ENCODE measurements at regions not wholly inside any gene's neighbourhood (a gene's known extent, or its start where the extent isn't known, plus 50 kb on each side); places are given as distances from the start of the nearest gene placed in this dataset.

DNA sequence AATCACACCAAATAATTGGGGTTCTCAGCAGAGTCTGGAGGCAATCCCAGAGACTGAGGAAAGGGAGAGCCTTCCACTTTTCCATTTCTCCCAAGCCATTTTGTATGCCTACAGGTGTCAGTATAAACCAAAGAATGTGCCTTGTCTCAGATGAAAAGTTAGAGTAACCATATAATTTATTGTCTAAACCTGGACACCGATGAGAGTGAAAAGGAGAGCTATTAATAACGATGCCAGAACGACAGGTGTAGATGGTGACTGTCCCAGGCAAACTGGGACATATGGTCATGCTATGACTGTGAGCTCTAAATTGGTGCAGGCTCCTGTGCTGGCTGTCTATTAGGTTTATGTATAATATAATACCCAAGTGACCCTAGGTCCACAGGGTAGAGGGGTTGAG, 219.6 kb downstream of the ARHGAP12 start:
- Histone ChIP-seq H3K4me3 (no peak overlapping the region), H2AFZ (ENCODE audit: low read depth, low read length) (no peak overlapping the region), H4K20me1 (replicated peaks; ENCODE audit: control insufficient read depth, insufficient read depth, low read length) (no peaks in the 10 kb centered on the region), H3K27me3 (ENCODE audit: control insufficient read depth in 2 of 2, insufficient read depth in 2 of 2, low read length in 2 of 2) (no peaks in the 10 kb centered on the region), H3K27ac (ENCODE audit: extremely low read depth, low read depth, low read length) (no peak overlapping the region), H3K9ac (ENCODE audit: insufficient read depth in 1 of 2, low read depth in 2 of 2, low read length in 2 of 2) (no peak overlapping the region), H3K4me2 (ENCODE audit: insufficient read depth, low read length) (no peak overlapping the region), H3K9me1 (ENCODE audit: control insufficient read depth, insufficient read depth, low read length) (no peaks in the 10 kb centered on the region), H3K79me2 (ENCODE audit: control insufficient read depth, insufficient read depth, low read length) (no peaks in the 10 kb centered on the region), H3K4me1 (replicated peaks in 1 of 2; ENCODE audit: control insufficient read depth in 2 of 2, insufficient read depth in 2 of 2, low read length in 2 of 2) (no peaks in the 10 kb centered on the region), H3K36me3 (ENCODE audit: control insufficient read depth, insufficient read depth, low read length) (no peaks in the 10 kb centered on the region), H3K9me3 (replicated peaks; ENCODE audit: control insufficient read depth, insufficient read depth, low read depth, low read length) (no peaks in the 10 kb centered on the region)
- no TSS peak for BruUV-seq (replicated peaks)
- ATAC-seq (no peak), FAIRE-seq (no peak), DNase-seq (ENCODE audit: extremely low read depth in 1 of 4, low spot score in 3 of 4) (no peak)
- TF ChIP-seq CSDE1 (IDR thresholded peaks at IDR 0.05): no peak
- TF ChIP-seq RAD21 (CRISPR knock-in tag; conservative IDR thresholded peaks at IDR 0.05 in 1 of 2, IDR thresholded peaks at IDR 0.05 in 1 of 2): 0 out of 4 replicates have a peak, but pooled peaks of 1 of the 2 experiments have one; percentile 8
- CTCF ChIA-PET (ENCODE audit: low intra/inter-chr PET ratio): interaction anchor here (1.3 kb wide), 1 partner anchor 100 kb away, joined by 3 read pairs; no protein-coding TSS in a partner anchor
- 0% methylated on average over 3 of the region's 3 CpGs for WGBS (ENCODE audit: insufficient coverage, low coverage, missing lambda C conversion rate)
- intact Hi-C loops (cut with micrococcal nuclease) (no loop called here), in situ Hi-C loops (cut with MboI) (no loop called here)
- POLR2A ChIA-PET: interaction anchor here (1.0 kb wide), 1 partner anchor 13 kb away, joined by 4 read pairs; no protein-coding TSS in a partner anchor

DNA sequence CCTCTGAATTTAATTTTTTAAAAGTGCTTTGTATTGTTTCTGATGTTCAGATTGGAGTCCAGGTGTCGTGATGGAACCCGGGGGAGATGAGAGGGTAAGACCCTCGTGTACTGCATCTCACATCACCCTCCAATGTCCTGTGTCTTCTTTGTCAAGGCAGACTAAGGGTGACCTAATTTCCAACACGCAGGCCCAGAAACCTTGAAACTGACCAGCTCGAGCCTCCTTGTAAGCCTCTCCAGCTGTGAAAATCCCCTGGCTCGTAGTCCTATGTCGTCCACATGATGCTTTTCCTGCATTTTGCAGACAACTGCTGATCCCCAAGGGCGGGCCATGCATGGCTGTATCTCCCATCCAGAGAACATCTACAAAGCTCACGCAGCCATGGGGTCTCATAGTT, 220.2 kb downstream of the ARHGAP12 start:
- WGBS (ENCODE audit: insufficient coverage, low coverage, missing lambda C conversion rate): 2% methylated on average over 9 of the region's 9 CpGs
- H3K4me2 ChIP-seq (ENCODE audit: insufficient read depth, low read length): no peak overlapping the region
- POLR2A ChIA-PET: interaction anchor here (1.0 kb wide), 1 partner anchor 12 kb away, joined by 4 read pairs; no protein-coding TSS in a partner anchor
- H3K79me2 ChIP-seq (ENCODE audit: control insufficient read depth, insufficient read depth, low read length): no peaks in the 10 kb centered on the region
- H3K27ac ChIP-seq (ENCODE audit: extremely low read depth, low read depth, low read length): no peak overlapping the region
- no peaks in the 10 kb centered on the region for H3K36me3 ChIP-seq (ENCODE audit: control insufficient read depth, insufficient read depth, low read length)
- H3K9ac ChIP-seq (ENCODE audit: insufficient read depth in 1 of 2, low read depth in 2 of 2, low read length in 2 of 2): no peak overlapping the region
- H3K4me1 ChIP-seq (replicated peaks in 1 of 2; ENCODE audit: control insufficient read depth in 2 of 2, insufficient read depth in 2 of 2, low read length in 2 of 2): no peaks in the 10 kb centered on the region
- no peak overlapping the region for H2AFZ ChIP-seq (ENCODE audit: low read depth, low read length)
- FAIRE-seq: no peak
- no peak overlapping the region for H3K4me3 ChIP-seq
- in situ Hi-C loops (cut with MboI): no loop called here
- no peaks in the 10 kb centered on the region for H3K27me3 ChIP-seq (ENCODE audit: control insufficient read depth in 2 of 2, insufficient read depth in 2 of 2, low read length in 2 of 2)
- no TSS peak for BruUV-seq (replicated peaks)
- H3K9me1 ChIP-seq (ENCODE audit: control insufficient read depth, insufficient read depth, low read length): no peaks in the 10 kb centered on the region
- ATAC-seq: no peak
- intact Hi-C loops (cut with micrococcal nuclease): no loop called here
- CTCF ChIA-PET (ENCODE audit: low intra/inter-chr PET ratio): interaction anchor here (1.3 kb wide), 1 partner anchor 100 kb away, joined by 3 read pairs; no protein-coding TSS in a partner anchor
- no peak for DNase-seq (ENCODE audit: extremely low read depth in 1 of 4, low spot score in 3 of 4)
- H3K9me3 ChIP-seq (replicated peaks; ENCODE audit: control insufficient read depth, insufficient read depth, low read depth, low read length): no peaks in the 10 kb centered on the region
- H4K20me1 ChIP-seq (replicated peaks; ENCODE audit: control insufficient read depth, insufficient read depth, low read length): no peaks in the 10 kb centered on the region
- no peak for TF ChIP-seq SIRT6 (IDR thresholded peaks at IDR 0.05; ENCODE audit: low read depth, low read length)
- TF ChIP-seq RBM14 (IDR thresholded peaks at IDR 0.05; ENCODE audit: borderline replicate concordance, insufficient read depth, low read depth, low read length): no peak
- TF ChIP-seq KAT7 (CRISPR knock-in tag; IDR thresholded peaks at IDR 0.05; ENCODE audit: borderline replicate concordance): no peak
- no peak for TF ChIP-seq E2F3 (CRISPR knock-in tag; IDR thresholded peaks at IDR 0.05)
- no peak for TF ChIP-seq POLR2B (IDR thresholded peaks at IDR 0.05; ENCODE audit: low read depth, partially characterized antibody)
- no peak for TF ChIP-seq ZNF253 (CRISPR knock-in tag; conservative IDR thresholded peaks at IDR 0.05)
- no peak for TF ChIP-seq ZNF140 (CRISPR knock-in tag; IDR thresholded peaks at IDR 0.05)
- no peak for TF ChIP-seq ZNF124 (CRISPR knock-in tag; IDR thresholded peaks at IDR 0.05)
- no peak for TF ChIP-seq HSF4 (CRISPR knock-in tag; IDR thresholded peaks at IDR 0.05; ENCODE audit: borderline replicate concordance)
- TF ChIP-seq SP2 (IDR thresholded peaks at IDR 0.05; ENCODE audit: extremely low read depth, low read depth, low read length, poor library complexity, severe bottlenecking): no peak
- no peak for TF ChIP-seq RBM17 (IDR thresholded peaks at IDR 0.05; ENCODE audit: borderline replicate concordance, low read depth, low read length)
- TF ChIP-seq ZNF239 (CRISPR knock-in tag; IDR thresholded peaks at IDR 0.05): no peak
- TF ChIP-seq, protein P1, sequence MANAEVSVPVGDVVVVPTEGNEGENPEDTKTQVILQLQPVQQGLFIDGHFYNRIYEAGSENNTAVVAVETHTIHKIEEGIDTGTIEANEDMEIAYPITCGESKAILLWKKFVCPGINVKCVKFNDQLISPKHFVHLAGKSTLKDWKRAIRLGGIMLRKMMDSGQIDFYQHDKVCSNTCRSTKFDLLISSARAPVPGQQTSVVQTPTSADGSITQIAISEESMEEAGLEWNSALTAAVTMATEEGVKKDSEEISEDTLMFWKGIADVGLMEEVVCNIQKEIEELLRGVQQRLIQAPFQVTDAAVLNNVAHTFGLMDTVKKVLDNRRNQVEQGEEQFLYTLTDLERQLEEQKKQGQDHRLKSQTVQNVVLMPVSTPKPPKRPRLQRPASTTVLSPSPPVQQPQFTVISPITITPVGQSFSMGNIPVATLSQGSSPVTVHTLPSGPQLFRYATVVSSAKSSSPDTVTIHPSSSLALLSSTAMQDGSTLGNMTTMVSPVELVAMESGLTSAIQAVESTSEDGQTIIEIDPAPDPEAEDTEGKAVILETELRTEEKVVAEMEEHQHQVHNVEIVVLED (CRISPR knock-in tag; IDR thresholded peaks at IDR 0.05): no peak
- TF ChIP-seq U2AF1 (optimal IDR thresholded peaks at IDR 0.05; ENCODE audit: low read depth, low read length): no peak
